Stimulated activated CD4-positive, alpha-beta T cell treated with anti-CD3 and anti-CD28 coated beads, Interleukin-15, amount 100 ng/mL, for 24 hours (primary cell): ENCODE measurements at regions not wholly inside any gene's neighbourhood (a gene's known extent, or its start where the extent isn't known, plus 50 kb on each side); places are given as distances from the start of the nearest gene placed in this dataset.
"Not testable (repeated sequence)": the region's sequence is repeated elsewhere in the genome, so short reads cannot be mapped to it uniquely, and the experiment has no call there.

ENCODE experiments used
- DNase-seq: peaks from one replicate; pipeline ENCODE4 v3.0.0-alpha.2; 2020

- no peak for DNase-seq
These were observed 198.6 kb upstream of the PZP start for GRCh38 chr12:9406564-9407424.

- DNase-seq = no peak
These were observed 197.8 kb upstream of the PZP start for GRCh38 chr12:9405886-9406563.

- no peak for DNase-seq
These were observed 196.5 kb upstream of the PZP start for GRCh38 chr12:9404469-9405260.

- DNase-seq = no peak
These were observed 195.8 kb upstream of the PZP start for GRCh38 chr12:9404031-9404430.

- DNase-seq = not testable (repeated sequence)
These were observed 194.3 kb upstream of the PZP start for GRCh38 chr12:9402432-9403040.

GRCh38 chr12:9396367-9396766 lies 188.2 kb upstream of the PZP start:
- not testable (repeated sequence) for DNase-seq

- DNase-seq = not testable (repeated sequence)
These were observed 187.0 kb upstream of the PZP start for GRCh38 chr12:9395220-9395619.

GRCh38 chr12:9392842-9393241 lies 184.6 kb upstream of the PZP start:
- no peak for DNase-seq

GRCh38 chr12:9391815-9392214 lies 183.6 kb upstream of the PZP start:
- DNase-seq = no peak

- DNase-seq = no peak
These were observed 182.6 kb upstream of the PZP start for GRCh38 chr12:9390761-9391160.

GRCh38 chr12:9389796-9390195 lies 181.6 kb upstream of the PZP start:
- DNase-seq = no peak

- DNase-seq = no peak
These were observed 180.2 kb upstream of the PZP start for GRCh38 chr12:9388379-9388778.

GRCh38 chr12:9387450-9387849 lies 179.3 kb upstream of the PZP start:
- DNase-seq = no peak

- no peak for DNase-seq
These were observed 175.4 kb upstream of the PZP start for GRCh38 chr12:9383585-9383984.

GRCh38 chr12:9381619-9382018 lies 173.4 kb upstream of the PZP start:
- no peak for DNase-seq

- DNase-seq = no peak
These were observed 172.5 kb upstream of the PZP start for GRCh38 chr12:9380650-9381049.

GRCh38 chr12:9379023-9379742 lies 171.0 kb upstream of the PZP start:
- no peak for DNase-seq

- DNase-seq = no peak
These were observed 170.2 kb upstream of the PZP start for GRCh38 chr12:9378430-9378835.

GRCh38 chr12:9372202-9372601 lies 164.0 kb upstream of the PZP start:
- DNase-seq = no peak

GRCh38 chr12:9367828-9368227 lies 159.6 kb upstream of the PZP start:
- no peak for DNase-seq

- DNase-seq = no peak
These were observed 159.0 kb upstream of the PZP start for GRCh38 chr12:9367201-9367600.

- DNase-seq = no peak
These were observed 157.1 kb upstream of the PZP start for GRCh38 chr12:9365296-9365695.
